ENCODE measurements at regions not wholly inside any gene's neighbourhood (a gene's known extent, or its start where the extent isn't known, plus 50 kb on each side); places are given as distances from the start of the nearest gene placed in this dataset.

- Histone ChIP-seq H3K23ac (ENCODE audit: low read length in 2 of 2) (no peak overlapping the region), H3K4me3 (ENCODE audit: insufficient read depth in 1 of 2, low read depth in 1 of 2, low read length in 2 of 2) (no peak overlapping the region), H2BK12ac (ENCODE audit: low read length in 2 of 2) (no peak overlapping the region), H3K4ac (ENCODE audit: low read depth in 1 of 2, low read length in 2 of 2) (no peak overlapping the region), H2BK120ac (ENCODE audit: low read depth, low read length) (no peak overlapping the region), H3K27ac (ENCODE audit: low read length, poor library complexity, severe bottlenecking) (no peak overlapping the region), H2AFZ (ENCODE audit: low read depth, low read length) (no peak overlapping the region), H3K27me3 (ENCODE audit: control insufficient read depth in 1 of 2, insufficient read depth in 1 of 2, low read length in 2 of 2) (peaks cover 26 to 80% of the 10 kb centered on the region in 2 experiments), H3K9me3 (ENCODE audit: control insufficient read depth, low read length) (no peaks in the 10 kb centered on the region), H3K4me2 (ENCODE audit: low read length, poor library complexity, severe bottlenecking) (no peak overlapping the region), H3K36me3 (ENCODE audit: control insufficient read depth in 1 of 2, insufficient read depth in 2 of 2, low read depth in 1 of 2, low read length in 2 of 2) (no peaks in the 10 kb centered on the region), H3K9ac (ENCODE audit: low read length) (no peak overlapping the region), H2BK5ac (ENCODE audit: low read depth, low read length, poor library complexity, severe bottlenecking) (no peak overlapping the region), H3K4me1 (ENCODE audit: control insufficient read depth, insufficient read depth, low read depth, low read length) (peaks cover 4% of the 10 kb centered on the region), H3K79me1 (replicated peaks; ENCODE audit: low read length, poor library complexity, severe bottlenecking) (no peaks in the 10 kb centered on the region), H2AK5ac (ENCODE audit: low read length, severe bottlenecking) (no peak overlapping the region), H3K14ac (ENCODE audit: low read length in 2 of 2) (no peak overlapping the region), H4K8ac (ENCODE audit: low read length) (no peak overlapping the region), H4K91ac (ENCODE audit: low read length) (no peak overlapping the region), H3K18ac (ENCODE audit: low read depth in 1 of 2, low read length in 2 of 2) (no peak overlapping the region), H2BK15ac (ENCODE audit: low read depth, poor library complexity, severe bottlenecking) (no peak overlapping the region)
- DNase-seq = no peak
- 87% methylated on average over 36 of the region's 37 CpGs for WGBS
Measured at GRCh38 chr14:101125719-101126651, 222.5 kb upstream of the RTL1 start.

GRCh38 chr14:101126731-101127130 lies 223.2 kb upstream of the RTL1 start:
- Histone ChIP-seq H2BK120ac (ENCODE audit: low read depth, low read length) (no peak overlapping the region), H3K9me3 (ENCODE audit: control insufficient read depth, low read length) (no peaks in the 10 kb centered on the region), H3K4ac (ENCODE audit: low read depth in 1 of 2, low read length in 2 of 2) (no peak overlapping the region), H3K18ac (ENCODE audit: low read depth in 1 of 2, low read length in 2 of 2) (no peak overlapping the region), H3K79me1 (replicated peaks; ENCODE audit: low read length, poor library complexity, severe bottlenecking) (no peaks in the 10 kb centered on the region), H2BK5ac (ENCODE audit: low read depth, low read length, poor library complexity, severe bottlenecking) (no peak overlapping the region), H3K4me1 (ENCODE audit: control insufficient read depth, insufficient read depth, low read depth, low read length) (peaks cover 4% of the 10 kb centered on the region), H3K36me3 (ENCODE audit: control insufficient read depth in 1 of 2, insufficient read depth in 2 of 2, low read depth in 1 of 2, low read length in 2 of 2) (no peaks in the 10 kb centered on the region), H3K14ac (ENCODE audit: low read length in 2 of 2) (no peak overlapping the region), H3K4me3 (ENCODE audit: insufficient read depth in 1 of 2, low read depth in 1 of 2, low read length in 2 of 2) (no peak overlapping the region), H3K27me3 (ENCODE audit: control insufficient read depth in 1 of 2, insufficient read depth in 1 of 2, low read length in 2 of 2) (peaks cover 33 to 77% of the 10 kb centered on the region in 2 experiments), H4K91ac (ENCODE audit: low read length) (no peak overlapping the region), H2AFZ (ENCODE audit: low read depth, low read length) (no peak overlapping the region), H2AK5ac (ENCODE audit: low read length, severe bottlenecking) (no peak overlapping the region), H3K4me2 (ENCODE audit: low read length, poor library complexity, severe bottlenecking) (no peak overlapping the region), H3K27ac (ENCODE audit: low read length, poor library complexity, severe bottlenecking) (no peak overlapping the region), H2BK12ac (ENCODE audit: low read length in 2 of 2) (no peak overlapping the region), H2BK15ac (ENCODE audit: low read depth, poor library complexity, severe bottlenecking) (no peak overlapping the region), H3K23ac (ENCODE audit: low read length in 2 of 2) (no peak overlapping the region), H3K9ac (ENCODE audit: low read length) (no peak overlapping the region), H4K8ac (ENCODE audit: low read length) (no peak overlapping the region)
- DNase-seq = no peak
- 71% methylated on average over 4 of the region's 4 CpGs for WGBS

- Histone ChIP-seq H2BK12ac (ENCODE audit: low read length in 2 of 2) (no peak overlapping the region), H2BK120ac (ENCODE audit: low read depth, low read length) (no peak overlapping the region), H3K18ac (ENCODE audit: low read depth in 1 of 2, low read length in 2 of 2) (no peak overlapping the region), H3K4me1 (ENCODE audit: control insufficient read depth, insufficient read depth, low read depth, low read length) (peaks cover 4% of the 10 kb centered on the region), H2BK15ac (ENCODE audit: low read depth, poor library complexity, severe bottlenecking) (no peak overlapping the region), H3K4me2 (ENCODE audit: low read length, poor library complexity, severe bottlenecking) (no peak overlapping the region), H3K23ac (ENCODE audit: low read length in 2 of 2) (no peak overlapping the region), H3K9ac (ENCODE audit: low read length) (no peak overlapping the region), H3K9me3 (ENCODE audit: control insufficient read depth, low read length) (no peaks in the 10 kb centered on the region), H4K8ac (ENCODE audit: low read length) (no peak overlapping the region), H4K91ac (ENCODE audit: low read length) (no peak overlapping the region), H3K79me1 (replicated peaks; ENCODE audit: low read length, poor library complexity, severe bottlenecking) (no peaks in the 10 kb centered on the region), H2BK5ac (ENCODE audit: low read depth, low read length, poor library complexity, severe bottlenecking) (no peak overlapping the region), H3K27ac (ENCODE audit: low read length, poor library complexity, severe bottlenecking) (no peak overlapping the region), H2AFZ (ENCODE audit: low read depth, low read length) (no peak overlapping the region), H3K4me3 (ENCODE audit: insufficient read depth in 1 of 2, low read depth in 1 of 2, low read length in 2 of 2) (no peak overlapping the region), H3K14ac (ENCODE audit: low read length in 2 of 2) (no peak overlapping the region), H2AK5ac (ENCODE audit: low read length, severe bottlenecking) (no peak overlapping the region), H3K27me3 (ENCODE audit: control insufficient read depth in 1 of 2, insufficient read depth in 1 of 2, low read length in 2 of 2) (peaks cover 38 to 76% of the 10 kb centered on the region in 2 experiments), H3K36me3 (ENCODE audit: control insufficient read depth in 1 of 2, insufficient read depth in 2 of 2, low read depth in 1 of 2, low read length in 2 of 2) (no peaks in the 10 kb centered on the region), H3K4ac (ENCODE audit: low read depth in 1 of 2, low read length in 2 of 2) (no peak overlapping the region)
- DNase-seq = no peak
- WGBS = 68% methylated on average over 10 of the region's 12 CpGs
Measured at GRCh38 chr14:101127224-101127623, 223.7 kb upstream of the RTL1 start.

GRCh38 chr14:101128478-101129321 lies 225.2 kb upstream of the RTL1 start:
- Histone ChIP-seq H3K4me3 (ENCODE audit: insufficient read depth in 1 of 2, low read depth in 1 of 2, low read length in 2 of 2) (no peak overlapping the region), H3K18ac (ENCODE audit: low read depth in 1 of 2, low read length in 2 of 2) (no peak overlapping the region), H3K36me3 (ENCODE audit: control insufficient read depth in 1 of 2, insufficient read depth in 2 of 2, low read depth in 1 of 2, low read length in 2 of 2) (no peaks in the 10 kb centered on the region), H3K9me3 (ENCODE audit: control insufficient read depth, low read length) (no peaks in the 10 kb centered on the region), H2BK15ac (ENCODE audit: low read depth, poor library complexity, severe bottlenecking) (no peak overlapping the region), H2BK12ac (ENCODE audit: low read length in 2 of 2) (no peak overlapping the region), H3K14ac (ENCODE audit: low read length in 2 of 2) (no peak overlapping the region), H2BK120ac (ENCODE audit: low read depth, low read length) (no peak overlapping the region), H3K79me1 (replicated peaks; ENCODE audit: low read length, poor library complexity, severe bottlenecking) (no peaks in the 10 kb centered on the region), H4K91ac (ENCODE audit: low read length) (no peak overlapping the region), H2AFZ (ENCODE audit: low read depth, low read length) (no peak overlapping the region), H3K23ac (ENCODE audit: low read length in 2 of 2) (no peak overlapping the region), H3K4me1 (ENCODE audit: control insufficient read depth, insufficient read depth, low read depth, low read length) (peaks cover 2% of the 10 kb centered on the region), H3K4me2 (ENCODE audit: low read length, poor library complexity, severe bottlenecking) (no peak overlapping the region), H4K8ac (ENCODE audit: low read length) (no peak overlapping the region), H2AK5ac (ENCODE audit: low read length, severe bottlenecking) (no peak overlapping the region), H2BK5ac (ENCODE audit: low read depth, low read length, poor library complexity, severe bottlenecking) (no peak overlapping the region), H3K4ac (ENCODE audit: low read depth in 1 of 2, low read length in 2 of 2) (no peak overlapping the region), H3K27ac (ENCODE audit: low read length, poor library complexity, severe bottlenecking) (no peak overlapping the region), H3K9ac (ENCODE audit: low read length) (no peak overlapping the region), H3K27me3 (ENCODE audit: control insufficient read depth in 1 of 2, insufficient read depth in 1 of 2, low read length in 2 of 2) (peaks cover 38 to 71% of the 10 kb centered on the region in 2 experiments)
- DNase-seq = no peak
- WGBS = 88% methylated on average over 30 of the region's 30 CpGs
